Pancreas (tissue), 10 donors: ENCODE measurements at regions not wholly inside any gene's neighbourhood (a gene's known extent, or its start where the extent isn't known, plus 50 kb on each side); places are given as distances from the start of the nearest gene placed in this dataset.
"Not testable (repeated sequence)": the region's sequence is repeated elsewhere in the genome, so short reads cannot be mapped to it uniquely, and the experiment has no call there.

ENCODE experiments used
- ATAC-seq, 4 donors: fragments of 200-7000 bp; cut with Tn5 transposase; one replicate each; pipeline versions ENCODE4 v1.8.0 to v1.9.1; 2020; ENCODE audit warnings: mild to moderate bottlenecking in 4 of 4, moderate library complexity in 4 of 4
- DNase-seq, 6 donors: peaks; one replicate each; pipeline ENCODE4 v3.0.0-alpha.2; 2020
- FAIRE-seq: peaks from 2 replicates; lab custom pipeline; 2012; peaks lifted over from hg19 to GRCh38; lab: Jason Lieb, UNC
- H3K27ac ChIP-seq, 4 donors: fragments of 200-600 bp; sonication (generic); 1 replicate in 3 of 4; 2 replicates in 1 of 4; pipeline versions ENCODE4 v1.5.0 to v1.8.0; 2020
- H3K27me3 ChIP-seq, 4 donors: fragments of 200-600 bp; one replicate each; pipeline ENCODE4 v1.8.0; 2021
- H3K36me3 ChIP-seq, 3 donors: fragments of 200-600 bp; sonication (generic) in 1 of 3; one replicate each; pipeline versions ENCODE4 v1.5.0 to v1.8.0; 2020 to 2021
- H3K4me1 ChIP-seq, 3 donors: fragments of 200-600 bp; one replicate each; pipeline ENCODE4 v1.8.0; 2021
- H3K4me3 ChIP-seq, 4 donors: fragments of 200-600 bp; sonication (generic) in 2 of 4; one replicate each; pipeline versions ENCODE4 v1.5.0 to v1.8.0; 2020 to 2021
- H3K9me3 ChIP-seq, 4 donors: fragments of 200-600 bp; one replicate each; pipeline ENCODE4 v1.8.0; 2021
- CTCF ChIP-seq, 4 donors: fragments of 200-600 bp; sonication (generic) in 3 of 4; IDR thresholded peaks; one replicate each; pipeline versions ENCODE4 v1.5.0 to v1.8.0; 2021; ENCODE audit warnings: antibody characterized with exemption in 4 of 4
- WGBS, 2 donors: extraction: QIAGEN DNeasy Blood & Tissue Kit; methylation state at CpG; one replicate each; pipeline ENCODE4 v1.1.7; 2013; 5-methylcytosine and 5-hydroxymethylcytosine counted together
- intact Hi-C, 3 donors: fragments of 100-400 bp; cut with DNase I; formaldehyde crosslinking; loops; one replicate each; pipeline versions ENCODE4 v1.11.1 to v1.14.2; 2022
- donor health status: healthy with polysubstance abuse.
- donor health status: DM: no; HTN: no; CAD: no; lungs with moderate emphysema.
- donor health status: DM: no; HTN: no; CAD: no.
- donor health status: control.
- donor health status: control.
- donor health status: Bipolar disorder and iron deficiency.
- donor health status: DM: yes; HTN: yes; CAD: no.
- donor health status: DM: no; HTN: no; CAD: no.
- donor health status: DM: no; HTN: no; CAD: no.
- donor health status: DM: yes; HTN: yes; CAD: no.

GRCh38 chr10:29810816-29811215 is 176.0 kb upstream of the SVIL start:
- H3K9me3 ChIP-seq: no peaks in the 10 kb centered on the region
- H3K4me3 ChIP-seq: no peak overlapping the region
- intact Hi-C loops: no loop called here
- DNase-seq: no peak
- H3K27ac ChIP-seq: peak overlapping the region in 1 of 4 donors; percentile 62
- TF ChIP-seq CTCF (IDR thresholded peaks at IDR 0.05): no peak
- peaks cover 9 to 17% (median 14%) of the 10 kb centered on the region in 3 donors for H3K4me1 ChIP-seq
- 82 to 94% methylated on average over 2 of the region's 2 CpGs for WGBS, 2 donors
- H3K27me3 ChIP-seq: no peaks in the 10 kb centered on the region
- no peaks in the 10 kb centered on the region for H3K36me3 ChIP-seq
- no peak for ATAC-seq
- no peak for FAIRE-seq

- H3K9me3 ChIP-seq, FAIRE-seq, intact Hi-C loops, H3K27me3 ChIP-seq, H3K36me3 ChIP-seq, ATAC-seq, H3K27ac ChIP-seq, H3K4me3 ChIP-seq, DNase-seq: not testable (repeated sequence)
- 90 to 100% methylated on average over 3 of the region's 3 CpGs for WGBS, 2 donors
- peaks cover 9 to 17% (median 14%) of the 10 kb centered on the region in 3 donors for H3K4me1 ChIP-seq
These were observed 175.5 kb upstream of the SVIL start for GRCh38 chr10:29810231-29810630.

GRCh38 chr10:29809383-29809782 is 174.6 kb upstream of the SVIL start:
- TF ChIP-seq CTCF (IDR thresholded peaks at IDR 0.05): no peak
- Histone ChIP-seq H3K4me1 (peaks cover 9 to 17% (median 14%) of the 10 kb centered on the region in 3 donors), H3K27ac (no peak overlapping the region), H3K27me3 (no peaks in the 10 kb centered on the region), H3K9me3 (no peaks in the 10 kb centered on the region), H3K4me3 (no peak overlapping the region), H3K36me3 (no peaks in the 10 kb centered on the region)
- intact Hi-C loops: no loop called here
- no peak for DNase-seq
- WGBS, 2 donors: 82 to 84% methylated on average over 5 of the region's 5 CpGs
- no peak for ATAC-seq
- FAIRE-seq: no peak

- no peak for DNase-seq
- peaks cover 7 to 21% (median 13%) of the 10 kb centered on the region in 3 donors for H3K4me1 ChIP-seq
- TF ChIP-seq CTCF (IDR thresholded peaks at IDR 0.05): no peak
- no peak overlapping the region for H3K4me3 ChIP-seq
- intact Hi-C loops: no loop called here
- no peak for ATAC-seq
- no peaks in the 10 kb centered on the region for H3K27me3 ChIP-seq
- H3K9me3 ChIP-seq: no peaks in the 10 kb centered on the region
- H3K36me3 ChIP-seq: no peaks in the 10 kb centered on the region
- WGBS, 2 donors: 79 to 86% methylated on average over 2 of the region's 2 CpGs
- no peak for FAIRE-seq
- no peak overlapping the region for H3K27ac ChIP-seq
These were observed 172.5 kb upstream of the SVIL start for GRCh38 chr10:29807163-29807806.

GRCh38 chr10:29806350-29806788 is 171.6 kb upstream of the SVIL start:
- no peak for FAIRE-seq
- no peak for TF ChIP-seq CTCF (IDR thresholded peaks at IDR 0.05)
- peak overlapping the region in 1 of 4 donors; percentile 44 for H3K27ac ChIP-seq
- no peak for DNase-seq
- H3K4me1 ChIP-seq: peaks cover 4 to 11% (median 5%) of the 10 kb centered on the region in 3 donors
- 34 to 36% methylated on average over 2 of the region's 2 CpGs for WGBS, 2 donors
- no peaks in the 10 kb centered on the region for H3K27me3 ChIP-seq
- intact Hi-C loops: no loop called here
- H3K9me3 ChIP-seq: no peaks in the 10 kb centered on the region
- ATAC-seq: peak in 2 of 4 donors; percentile 17 to 42
- no peaks in the 10 kb centered on the region for H3K36me3 ChIP-seq
- no peak overlapping the region for H3K4me3 ChIP-seq
